HepG2 (cell line): ENCODE measurements at regions not wholly inside any gene's neighbourhood (a gene's known extent, or its start where the extent isn't known, plus 50 kb on each side); places are given as distances from the start of the nearest gene placed in this dataset.

Experiments used
- ATF7 ChIP-seq, 2 experiments: fragments of 450-650 bp in 1 of 2; sonication (generic) in 1 of 2; formaldehyde crosslinking in 1 of 2; IDR thresholded peaks; 2 replicates each; pipeline versions ENCODE4 v1.4.0 to v1.6.1; 2016 to 2020; ENCODE audit warnings: antibody characterized with exemption in 1 of 2, mild to moderate bottlenecking in 1 of 2, missing genetic modification reagents in 1 of 2
- CBX2 ChIP-seq, 2 experiments: fragments of 200-600 bp in 1 of 2; sonication (generic); formaldehyde crosslinking in 1 of 2; IDR thresholded peaks; 2 replicates each; pipeline versions ENCODE4 v1.7.0 to v1.8.1; 2018 to 2022; ENCODE audit warnings: low read depth in 2 of 2, low read length in 1 of 2, mild to moderate bottlenecking in 1 of 2, missing genetic modification reagents in 1 of 2
- CCAR2 ChIP-seq: fragments of 200-400 bp; formaldehyde crosslinking; optimal IDR thresholded peaks from 2 replicates; pipeline ENCODE3; 2018; ENCODE audit warnings: low read depth, mild to moderate bottlenecking, low read length, moderate library complexity
- FOXP1 ChIP-seq, 2 experiments: fragments of 450-650 bp in 1 of 2; IDR thresholded peaks; 2 replicates each; pipeline ENCODE4 v1.6.1; 2017 to 2018; ENCODE audit warnings: antibody characterized with exemption in 1 of 2
- GPBP1L1 ChIP-seq: sonication (generic); formaldehyde crosslinking; IDR thresholded peaks from 2 replicates; pipeline ENCODE4 v1.5.0; 2020; ENCODE audit warnings: mild to moderate bottlenecking, missing genetic modification reagents
- HIVEP1 ChIP-seq: sonication (generic); formaldehyde crosslinking; IDR thresholded peaks from 2 replicates; pipeline ENCODE4 v1.4.0; 2020; ENCODE audit warnings: mild to moderate bottlenecking, missing genetic modification reagents
- MED8 ChIP-seq: sonication (generic); formaldehyde crosslinking; IDR thresholded peaks from 2 replicates; pipeline ENCODE4 v1.8.1; 2023; ENCODE audit warnings: mild to moderate bottlenecking, missing genetic modification reagents; ENCODE audit not compliant: insufficient replicate concordance
- PAXIP1 ChIP-seq: sonication (generic); formaldehyde crosslinking; conservative IDR thresholded peaks from 2 replicates; pipeline ENCODE4 v1.4.0; 2020; ENCODE audit warnings: mild to moderate bottlenecking, missing genetic modification reagents, moderate library complexity
- PRDM10 ChIP-seq: sonication (generic); formaldehyde crosslinking; IDR thresholded peaks from 2 replicates; pipeline ENCODE4 v1.4.0; 2020; ENCODE audit warnings: low read depth, missing genetic modification reagents
- SOX6 ChIP-seq, 2 experiments: fragments of 450-650 bp in 1 of 2; sonication (generic) in 1 of 2; formaldehyde crosslinking in 1 of 2; IDR thresholded peaks; 2 replicates each; pipeline versions ENCODE4 v1.4.0 to v1.6.1; 2017 to 2020; ENCODE audit warnings: antibody characterized with exemption in 1 of 2, mild to moderate bottlenecking in 1 of 2, missing genetic modification reagents in 1 of 2
- THAP9 ChIP-seq: sonication (generic); formaldehyde crosslinking; IDR thresholded peaks from 2 replicates; pipeline ENCODE4; 2020; ENCODE audit warnings: missing genetic modification reagents, mild to moderate bottlenecking, borderline replicate concordance
- ZBTB37 ChIP-seq: sonication (generic); formaldehyde crosslinking; IDR thresholded peaks from 2 replicates; pipeline ENCODE4 v1.4.0; 2020; ENCODE audit warnings: mild to moderate bottlenecking, missing genetic modification reagents
- ZNF225 ChIP-seq: sonication (generic); formaldehyde crosslinking; IDR thresholded peaks from 2 replicates; pipeline ENCODE4 v1.4.0; 2020; ENCODE audit warnings: mild to moderate bottlenecking, missing genetic modification reagents
- ZNF234 ChIP-seq: sonication (generic); formaldehyde crosslinking; conservative IDR thresholded peaks from 2 replicates; pipeline ENCODE4 v1.5.1; 2020; ENCODE audit warnings: mild to moderate bottlenecking, missing genetic modification reagents
- ZNF7 ChIP-seq: IDR thresholded peaks from 2 replicates; pipeline ENCODE4 v1.6.1; 2016; ENCODE audit warnings: missing biosample characterization, missing genetic modification reagents

GRCh38 chr6:110554966-110555460 is 78.6 kb upstream of the SLC22A16 start (continued):
- TF ChIP-seq SOX6 (IDR thresholded peaks at IDR 0.05) (no peak), SOX6 (CRISPR knock-in tag; IDR thresholded peaks at IDR 0.05) (peak; percentile 100), FOXP1 (IDR thresholded peaks at IDR 0.05) (peak; percentile 94), FOXP1 (CRISPR knock-in tag; IDR thresholded peaks at IDR 0.05) (peak; percentile 98), THAP9 (no peak), PAXIP1 (peak; percentile 99), ZNF7 (CRISPR knock-in tag) (no peak), ZBTB37 (no peak), CCAR2 (no peak), HIVEP1 (CRISPR knock-in tag) (no peak), GPBP1L1 (no peak), ZNF234 (no peak), CBX2 (IDR thresholded peaks at IDR 0.05; ENCODE audit: low read depth, low read length) (no peak), CBX2 (CRISPR knock-in tag; IDR thresholded peaks at IDR 0.05; ENCODE audit: low read depth) (no peak), MED8 (peak; percentile 100), ATF7 (IDR thresholded peaks at IDR 0.05) (no peak), ATF7 (CRISPR knock-in tag; IDR thresholded peaks at IDR 0.05) (peak; percentile 88), PRDM10 (peak; percentile 88), ZNF225 (CRISPR knock-in tag) (no peak)
